H9 (cell line): ENCODE measurements at regions not wholly inside any gene's neighbourhood (a gene's known extent, or its start where the extent isn't known, plus 50 kb on each side); places are given as distances from the start of the nearest gene placed in this dataset.

Source experiments
- DNase-seq: peaks from one replicate; pipeline ENCODE4 v3.0.0-alpha.2; 2017
- H2AFZ ChIP-seq: one replicate; pipeline ENCODE4 v1.6.1; 2013; ENCODE audit warnings: mild to moderate bottlenecking, low read length, control low read depth, moderate library complexity
- H2AK5ac ChIP-seq: 2 replicates; pipeline ENCODE4 v1.6.1; 2013; ENCODE audit warnings: low read length, control low read depth, mixed read lengths; ENCODE audit not compliant: insufficient read length
- H2BK120ac ChIP-seq: one replicate; pipeline ENCODE4 v1.6.1; 2013; ENCODE audit warnings: low read depth, mild to moderate bottlenecking, low read length, control low read depth, inconsistent platforms; ENCODE audit not compliant: poor library complexity, severe bottlenecking
- H2BK12ac ChIP-seq: 2 replicates; pipeline ENCODE4 v1.6.1; 2013; ENCODE audit warnings: low read length, control low read depth, mixed read lengths, low read depth; ENCODE audit not compliant: insufficient read length
- H2BK15ac ChIP-seq: 2 replicates; pipeline ENCODE4 v1.6.1; 2013; ENCODE audit warnings: low read depth, low read length, control low read depth
- H2BK20ac ChIP-seq: one replicate; pipeline ENCODE4 v1.6.1; 2013; ENCODE audit warnings: low read depth, mild to moderate bottlenecking, low read length, control low read depth, inconsistent platforms; ENCODE audit not compliant: poor library complexity, severe bottlenecking
- H2BK5ac ChIP-seq: 2 replicates; pipeline ENCODE4 v1.6.1; 2013; ENCODE audit warnings: low read length, control low read depth, mixed read lengths; ENCODE audit not compliant: insufficient read length
- H3K14ac ChIP-seq: 2 replicates; pipeline ENCODE4 v1.6.1; 2013; ENCODE audit warnings: low read length, control low read depth; ENCODE audit not compliant: insufficient read depth
- H3K18ac ChIP-seq: 2 replicates; pipeline ENCODE4 v1.6.1; 2013; ENCODE audit warnings: low read depth, mild to moderate bottlenecking, mixed read lengths, low read length, control low read depth; ENCODE audit not compliant: insufficient read length
- H3K23ac ChIP-seq: 2 replicates; pipeline ENCODE4 v1.6.1; 2013; ENCODE audit warnings: low read length, control low read depth, mixed read lengths, low read depth; ENCODE audit not compliant: insufficient read length
- H3K23me2 ChIP-seq: 2 replicates; pipeline ENCODE4 v1.6.1; 2013; ENCODE audit warnings: low read depth, mild to moderate bottlenecking, mixed read lengths, low read length, control low read depth; ENCODE audit not compliant: insufficient read length, poor library complexity, severe bottlenecking
- H3K27ac ChIP-seq: 2 replicates; pipeline ENCODE4 v1.5.1; 2013; ENCODE audit warnings: low read length, control low read depth, mixed read lengths, low read depth; ENCODE audit not compliant: insufficient read length
- H3K27me3 ChIP-seq: 2 replicates; pipeline ENCODE4 v1.6.1; 2013; ENCODE audit warnings: low read length, control low read depth, inconsistent platforms; ENCODE audit not compliant: insufficient read depth
- H3K4ac ChIP-seq: 2 replicates; pipeline ENCODE4 v1.6.1; 2013; ENCODE audit warnings: low read depth, mild to moderate bottlenecking, control low read depth, inconsistent platforms, low read length, moderate library complexity
- H3K4me1 ChIP-seq: 2 replicates; pipeline ENCODE4 v1.6.1; 2013; ENCODE audit warnings: low read length, control low read depth, inconsistent platforms; ENCODE audit not compliant: insufficient read depth
- H3K4me2 ChIP-seq: 2 replicates; pipeline ENCODE4 v1.6.1; 2013; ENCODE audit warnings: low read length, control low read depth, mixed read lengths; ENCODE audit not compliant: insufficient read length, insufficient read depth
- H3K56ac ChIP-seq: 2 replicates; pipeline ENCODE4 v1.6.1; 2013; ENCODE audit warnings: low read depth, mild to moderate bottlenecking, mixed read lengths, low read length, control low read depth; ENCODE audit not compliant: insufficient read length
- H3K79me1 ChIP-seq: 2 replicates; pipeline ENCODE4 v1.6.1; 2013; ENCODE audit warnings: low read depth, mild to moderate bottlenecking, moderate library complexity, low read length, control low read depth, inconsistent platforms; ENCODE audit not compliant: insufficient read depth, poor library complexity, severe bottlenecking
- H3K79me2 ChIP-seq: 2 replicates; pipeline ENCODE4 v1.6.1; 2013; ENCODE audit warnings: low read length, control low read depth, inconsistent platforms; ENCODE audit not compliant: insufficient read depth
- H3K9ac ChIP-seq: 2 replicates; pipeline ENCODE4 v1.6.1; 2013; ENCODE audit warnings: low read length, control low read depth, mixed read lengths; ENCODE audit not compliant: insufficient read length; ENCODE audit errors: extremely low read depth
- H3K9me3 ChIP-seq: one replicate; pipeline ENCODE4 v1.6.1; 2013; ENCODE audit warnings: low read depth, low read length, inconsistent platforms; ENCODE audit not compliant: control insufficient read depth
- H3T11ph ChIP-seq: one replicate; pipeline ENCODE4 v1.6.1; 2013; ENCODE audit warnings: mild to moderate bottlenecking, low read length, control low read depth, inconsistent platforms
- H4K20me1 ChIP-seq: one replicate; pipeline ENCODE4 v1.6.1; 2013; ENCODE audit not compliant: control insufficient read depth, insufficient read length, insufficient read depth
- H4K5ac ChIP-seq: 2 replicates; pipeline ENCODE4 v1.6.1; 2013; ENCODE audit warnings: low read depth, mild to moderate bottlenecking, mixed read lengths, low read length, control low read depth; ENCODE audit not compliant: insufficient read length
- H4K8ac ChIP-seq: replicated peaks from 2 replicates; pipeline ENCODE4 v1.6.1; 2013; ENCODE audit warnings: low read length, control low read depth, mixed read lengths, low read depth; ENCODE audit not compliant: insufficient read length
- H4K91ac ChIP-seq: 2 replicates; pipeline ENCODE4 v1.6.1; 2013; ENCODE audit warnings: low read depth, mild to moderate bottlenecking, moderate library complexity, mixed read lengths, low read length, control low read depth; ENCODE audit not compliant: insufficient read length
- H3K27ac Mint-ChIP-seq, 3 experiments: 2 replicates in 2 of 3; 3 replicates in 1 of 3; pipeline ENCODE4 v1.8.0; 2020 to 2021; ENCODE audit warnings: mixed read lengths in 3 of 3, mild to moderate bottlenecking in 1 of 3, moderate library complexity in 1 of 3
- H3K27me3 Mint-ChIP-seq: 2 replicates; pipeline ENCODE4 v1.8.0; 2021; ENCODE audit warnings: low read depth, mild to moderate bottlenecking, moderate library complexity, mixed read lengths
- H3K36me3 Mint-ChIP-seq, 3 experiments: 2 replicates in 2 of 3; 3 replicates in 1 of 3; pipeline ENCODE4 v1.8.0; 2020 to 2021; ENCODE audit warnings: low read depth in 3 of 3, mixed read lengths in 3 of 3; ENCODE audit not compliant: insufficient read depth in 1 of 3
- H3K4me1 Mint-ChIP-seq, 2 experiments: 2 replicates each; pipeline ENCODE4 v1.8.0; 2020; ENCODE audit warnings: mixed read lengths in 2 of 2
- H3K4me3 Mint-ChIP-seq, 2 experiments: 2 replicates in 1 of 2; 3 replicates in 1 of 2; pipeline ENCODE4 v1.8.0; 2020 to 2021; ENCODE audit warnings: mild to moderate bottlenecking in 2 of 2, mixed read lengths in 2 of 2, moderate library complexity in 1 of 2
- H3K9me3 Mint-ChIP-seq, 2 experiments: 2 replicates in 1 of 2; 3 replicates in 1 of 2; pipeline ENCODE4 v1.8.0; 2020; ENCODE audit warnings: mild to moderate bottlenecking in 2 of 2, mixed read lengths in 2 of 2, moderate library complexity in 1 of 2
- CTCF ChIP-seq: fragments of 200-600 bp; sonication (generic); conservative IDR thresholded peaks from 3 replicates; pipeline ENCODE4 v1.8.0; 2021; ENCODE audit warnings: antibody characterized with exemption, mild to moderate bottlenecking
- WGBS: extraction: QIAGEN DNeasy Blood & Tissue Kit; methylation state at CpG from one replicate; pipeline ENCODE4 v1.1.7; 2013; ENCODE audit warnings: missing lambda C conversion rate, low lambda C conversion rate, mixed read lengths; ENCODE audit not compliant: insufficient read length; ENCODE audit errors: extremely low coverage; 5-methylcytosine and 5-hydroxymethylcytosine counted together

GRCh38 chr3:28576614-28577200 lies 228.1 kb upstream of the AZI2 start:
- no peak overlapping the region for H3K4ac ChIP-seq
- no peak overlapping the region for H2BK12ac ChIP-seq
- no peak overlapping the region for H3K9ac ChIP-seq
- no peak for TF ChIP-seq CTCF
- no peak overlapping the region for H3K56ac ChIP-seq
- H2BK15ac ChIP-seq, result no peak overlapping the region
- no peaks in the 10 kb centered on the region for H3K9me3 ChIP-seq
- no peak overlapping the region for H3K18ac ChIP-seq
- whole genome bisulfite sequencing, result no CpG with 5 or more reads among the region's 8 CpGs
- no peak overlapping the region for H3K27ac ChIP-seq
- H3K79me1 ChIP-seq, result no peaks in the 10 kb centered on the region
- no peak overlapping the region for H4K8ac ChIP-seq
- H3K4me3 Mint-ChIP-seq, result peak overlapping the region; percentile 71 to 90
- H3K27ac Mint-ChIP-seq, result no peak overlapping the region
- no peak overlapping the region for H2BK5ac ChIP-seq
- no peak overlapping the region for H3K23ac ChIP-seq
- no peak overlapping the region for H2AFZ ChIP-seq
- no peaks in the 10 kb centered on the region for H3K36me3 Mint-ChIP-seq
- H3K27me3 Mint-ChIP-seq, result peaks cover 53% of the 10 kb centered on the region
- H2AK5ac ChIP-seq, result no peak overlapping the region
- H4K20me1 ChIP-seq, result no peaks in the 10 kb centered on the region
- no peak overlapping the region for H3T11ph ChIP-seq
- H3K4me1 Mint-ChIP-seq, result peaks cover 25 to 33% of the 10 kb centered on the region in 2 experiments
- peak; percentile 29 for DNase-seq
- no peak overlapping the region for H2BK20ac ChIP-seq
- no peak overlapping the region for H3K14ac ChIP-seq
- peak overlapping the region; percentile 85 for H3K4me2 ChIP-seq
- no peak overlapping the region for H4K5ac ChIP-seq
- H3K23me2 ChIP-seq, result peaks cover 11% of the 10 kb centered on the region
- H3K79me2 ChIP-seq, result no peaks in the 10 kb centered on the region
- no peaks in the 10 kb centered on the region for H3K9me3 Mint-ChIP-seq
- no peak overlapping the region for H4K91ac ChIP-seq
- H3K4me1 ChIP-seq, result 0 out of 2 replicates have a peak, but pooled peaks cover 2% of the 10 kb centered on the region
- no peak overlapping the region for H2BK120ac ChIP-seq
- H3K27me3 ChIP-seq, result peaks cover 12% of the 10 kb centered on the region; the same call in 1 of the 2 replicates
